DMS53 (cell line): ENCODE measurements at regions not wholly inside any gene's neighbourhood (a gene's known extent, or its start where the extent isn't known, plus 50 kb on each side); places are given as distances from the start of the nearest gene placed in this dataset.
A peak's percentile ranks its signal among the peaks of the same experiment; 100 is the strongest.

Source experiments
- DNase-seq: peaks from one replicate; lab custom pipeline; 2025; lab: John Stamatoyannopoulos, UW

GRCh38 chr18:43213816-43214215 is 63.5 kb downstream of the SYT4 start:
- no peak for DNase-seq

- DNase-seq = no peak
Measured at GRCh38 chr18:43211059-43211458, 66.2 kb downstream of the SYT4 start.

- DNase-seq = no peak
Measured at GRCh38 chr18:43195421-43195820, 79.9 kb upstream of the RIT2 start.

GRCh38 chr18:43193336-43193735 is 77.9 kb upstream of the RIT2 start:
- DNase-seq = no peak

GRCh38 chr18:43192408-43192807 is 76.9 kb upstream of the RIT2 start:
- no peak for DNase-seq

GRCh38 chr18:43181711-43182110 is 66.2 kb upstream of the RIT2 start:
- no peak for DNase-seq

GRCh38 chr18:43180814-43181213 is 65.3 kb upstream of the RIT2 start:
- DNase-seq = no peak

- peak; percentile 23 for DNase-seq
Measured at GRCh38 chr18:43175257-43175656, 59.8 kb upstream of the RIT2 start.

GRCh38 chr18:43170586-43170985 is 55.1 kb upstream of the RIT2 start:
- peak; percentile 30 for DNase-seq
